HEK293T (cell line): ENCODE measurements at regions not wholly inside any gene's neighbourhood (a gene's known extent, or its start where the extent isn't known, plus 50 kb on each side); places are given as distances from the start of the nearest gene placed in this dataset.

ENCODE experiments used
- ARNT ChIP-seq: fragments of 450-650 bp; IDR thresholded peaks from 2 replicates; pipeline ENCODE4 v1.6.1; 2017; ENCODE audit warnings: mild to moderate bottlenecking
- BHLHE40 ChIP-seq: fragments of 450-650 bp; IDR thresholded peaks from 2 replicates; pipeline ENCODE4 v1.6.1; 2016; ENCODE audit warnings: mild to moderate bottlenecking, moderate library complexity, borderline replicate concordance
- FOXA1 ChIP-seq: fragments of 450-650 bp; IDR thresholded peaks from 2 replicates; pipeline ENCODE4 v1.6.1; 2016; ENCODE audit warnings: mild to moderate bottlenecking
- FOXK2 ChIP-seq: fragments of 450-650 bp; IDR thresholded peaks from 2 replicates; pipeline ENCODE4 v1.6.1; 2016; ENCODE audit warnings: mild to moderate bottlenecking
- FOXM1 ChIP-seq: fragments of 450-650 bp; IDR thresholded peaks from 2 replicates; pipeline ENCODE4 v1.6.1; 2017; ENCODE audit warnings: mild to moderate bottlenecking, borderline replicate concordance
- HDGF ChIP-seq: fragments of 450-650 bp; IDR thresholded peaks from 2 replicates; pipeline ENCODE4 v1.6.1; 2017; ENCODE audit warnings: antibody characterized with exemption, borderline replicate concordance
- LEF1 ChIP-seq: fragments of 450-650 bp; IDR thresholded peaks from 2 replicates; pipeline ENCODE4 v1.6.1; 2017; ENCODE audit warnings: mild to moderate bottlenecking, borderline replicate concordance
- NFRKB ChIP-seq: fragments of 450-650 bp; IDR thresholded peaks from 2 replicates; pipeline ENCODE4 v1.6.1; 2016; ENCODE audit warnings: mild to moderate bottlenecking, moderate library complexity
- SP1 ChIP-seq: fragments of 450-650 bp; IDR thresholded peaks from 2 replicates; pipeline ENCODE4 v1.6.1; 2017
- SUZ12 ChIP-seq: fragments of 450-650 bp; IDR thresholded peaks from 2 replicates; pipeline ENCODE4 v1.6.1; 2016; ENCODE audit warnings: mild to moderate bottlenecking
- TARDBP ChIP-seq: fragments of 450-650 bp; IDR thresholded peaks from 2 replicates; pipeline ENCODE4 v1.6.1; 2016

- no peak for TF ChIP-seq SP1
- no peak for TF ChIP-seq BHLHE40
- TF ChIP-seq SUZ12 = no peak
- TF ChIP-seq NFRKB = no peak
- TF ChIP-seq FOXM1 = no peak
- TF ChIP-seq LEF1 = no peak
- TF ChIP-seq TARDBP = no peak
- TF ChIP-seq HDGF = no peak
- TF ChIP-seq ARNT = no peak
- TF ChIP-seq FOXA1 = no peak
- TF ChIP-seq FOXK2 = no peak
These were observed 55.1 kb upstream of the CWC22 start for GRCh38 chr2:180062178-180062577.
